ENCODE measurements at regions not wholly inside any gene's neighbourhood (a gene's known extent, or its start where the extent isn't known, plus 50 kb on each side); places are given as distances from the start of the nearest gene placed in this dataset.

DNA sequence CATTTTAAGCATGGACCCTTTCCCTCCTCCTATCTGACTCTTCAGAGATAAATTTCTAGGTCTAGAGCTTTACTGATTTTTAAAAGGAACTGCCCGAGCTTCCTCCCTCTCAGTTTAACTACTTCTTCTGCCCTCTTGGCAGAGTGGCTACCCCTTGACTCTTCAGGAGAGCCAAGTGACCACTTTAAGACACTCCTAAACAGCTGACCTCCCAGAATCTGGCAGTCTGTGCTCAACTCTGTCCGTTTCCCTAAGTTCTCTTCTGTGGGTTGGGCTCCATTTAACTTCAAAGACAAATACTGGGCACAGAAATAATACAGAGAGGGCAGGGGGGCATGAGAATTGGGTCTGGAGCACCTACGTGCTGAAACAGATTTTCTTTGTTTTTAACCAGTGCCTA lies 196.3 kb upstream of the FOXD3 start:
- no peak overlapping the region for H3K27ac ChIP-seq (ENCODE audit: low read length)
- no peak overlapping the region for H2AFZ ChIP-seq (ENCODE audit: low read depth, low read length)
- no peak overlapping the region for H3K9ac ChIP-seq (ENCODE audit: low read length)
- TF ChIP-seq EP300 (conservative IDR thresholded peaks at IDR 0.05; ENCODE audit: poor library complexity, severe bottlenecking) (no peak), TAF1 (IDR thresholded peaks at IDR 0.05; ENCODE audit: low read depth) (no peak), RAD21 (conservative IDR thresholded peaks at IDR 0.05) (no peak), POLR2AphosphoS5 (IDR thresholded peaks at IDR 0.05) (no peak), SMC3 (conservative IDR thresholded peaks at IDR 0.05; ENCODE audit: poor library complexity) (no peak), EZH2 (IDR thresholded peaks at IDR 0.05; ENCODE audit: borderline replicate concordance, insufficient read depth, low read length, poor library complexity, severe bottlenecking) (no peak), MXI1 (conservative IDR thresholded peaks at IDR 0.05; ENCODE audit: poor library complexity, severe bottlenecking) (no peak)
- TF ChIP-seq, protein P1, sequence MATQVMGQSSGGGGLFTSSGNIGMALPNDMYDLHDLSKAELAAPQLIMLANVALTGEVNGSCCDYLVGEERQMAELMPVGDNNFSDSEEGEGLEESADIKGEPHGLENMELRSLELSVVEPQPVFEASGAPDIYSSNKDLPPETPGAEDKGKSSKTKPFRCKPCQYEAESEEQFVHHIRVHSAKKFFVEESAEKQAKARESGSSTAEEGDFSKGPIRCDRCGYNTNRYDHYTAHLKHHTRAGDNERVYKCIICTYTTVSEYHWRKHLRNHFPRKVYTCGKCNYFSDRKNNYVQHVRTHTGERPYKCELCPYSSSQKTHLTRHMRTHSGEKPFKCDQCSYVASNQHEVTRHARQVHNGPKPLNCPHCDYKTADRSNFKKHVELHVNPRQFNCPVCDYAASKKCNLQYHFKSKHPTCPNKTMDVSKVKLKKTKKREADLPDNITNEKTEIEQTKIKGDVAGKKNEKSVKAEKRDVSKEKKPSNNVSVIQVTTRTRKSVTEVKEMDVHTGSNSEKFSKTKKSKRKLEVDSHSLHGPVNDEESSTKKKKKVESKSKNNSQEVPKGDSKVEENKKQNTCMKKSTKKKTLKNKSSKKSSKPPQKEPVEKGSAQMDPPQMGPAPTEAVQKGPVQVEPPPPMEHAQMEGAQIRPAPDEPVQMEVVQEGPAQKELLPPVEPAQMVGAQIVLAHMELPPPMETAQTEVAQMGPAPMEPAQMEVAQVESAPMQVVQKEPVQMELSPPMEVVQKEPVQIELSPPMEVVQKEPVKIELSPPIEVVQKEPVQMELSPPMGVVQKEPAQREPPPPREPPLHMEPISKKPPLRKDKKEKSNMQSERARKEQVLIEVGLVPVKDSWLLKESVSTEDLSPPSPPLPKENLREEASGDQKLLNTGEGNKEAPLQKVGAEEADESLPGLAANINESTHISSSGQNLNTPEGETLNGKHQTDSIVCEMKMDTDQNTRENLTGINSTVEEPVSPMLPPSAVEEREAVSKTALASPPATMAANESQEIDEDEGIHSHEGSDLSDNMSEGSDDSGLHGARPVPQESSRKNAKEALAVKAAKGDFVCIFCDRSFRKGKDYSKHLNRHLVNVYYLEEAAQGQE (IDR thresholded peaks at IDR 0.05; ENCODE audit: borderline replicate concordance) = no peak
- TF ChIP-seq, protein P2, sequence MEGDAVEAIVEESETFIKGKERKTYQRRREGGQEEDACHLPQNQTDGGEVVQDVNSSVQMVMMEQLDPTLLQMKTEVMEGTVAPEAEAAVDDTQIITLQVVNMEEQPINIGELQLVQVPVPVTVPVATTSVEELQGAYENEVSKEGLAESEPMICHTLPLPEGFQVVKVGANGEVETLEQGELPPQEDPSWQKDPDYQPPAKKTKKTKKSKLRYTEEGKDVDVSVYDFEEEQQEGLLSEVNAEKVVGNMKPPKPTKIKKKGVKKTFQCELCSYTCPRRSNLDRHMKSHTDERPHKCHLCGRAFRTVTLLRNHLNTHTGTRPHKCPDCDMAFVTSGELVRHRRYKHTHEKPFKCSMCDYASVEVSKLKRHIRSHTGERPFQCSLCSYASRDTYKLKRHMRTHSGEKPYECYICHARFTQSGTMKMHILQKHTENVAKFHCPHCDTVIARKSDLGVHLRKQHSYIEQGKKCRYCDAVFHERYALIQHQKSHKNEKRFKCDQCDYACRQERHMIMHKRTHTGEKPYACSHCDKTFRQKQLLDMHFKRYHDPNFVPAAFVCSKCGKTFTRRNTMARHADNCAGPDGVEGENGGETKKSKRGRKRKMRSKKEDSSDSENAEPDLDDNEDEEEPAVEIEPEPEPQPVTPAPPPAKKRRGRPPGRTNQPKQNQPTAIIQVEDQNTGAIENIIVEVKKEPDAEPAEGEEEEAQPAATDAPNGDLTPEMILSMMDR (IDR thresholded peaks at IDR 0.05; ENCODE audit: poor library complexity, severe bottlenecking) = no peak
- H3K4me3 ChIP-seq (ENCODE audit: low read length) = no peak overlapping the region
- no peaks in the 10 kb centered on the region for H4K20me1 ChIP-seq (ENCODE audit: insufficient read depth)
- no peak overlapping the region for H3K4me2 ChIP-seq (ENCODE audit: low read length)
- H3F3A ChIP-seq (ENCODE audit: insufficient read depth, low read length, poor library complexity, severe bottlenecking) = no peaks in the 10 kb centered on the region
- H3K36me3 ChIP-seq (ENCODE audit: insufficient read depth, low read length) = no peaks in the 10 kb centered on the region
- no peaks in the 10 kb centered on the region for H3K79me2 ChIP-seq (replicated peaks; ENCODE audit: insufficient read depth, low read length)
- no peaks in the 10 kb centered on the region for H3K9me3 ChIP-seq (ENCODE audit: low read length)
- no peaks in the 10 kb centered on the region for H3K9me2 ChIP-seq (ENCODE audit: insufficient read depth, low read length)
- no peaks in the 10 kb centered on the region for H3K27me3 ChIP-seq (ENCODE audit: insufficient read depth, low read depth, low read length)

DNA sequence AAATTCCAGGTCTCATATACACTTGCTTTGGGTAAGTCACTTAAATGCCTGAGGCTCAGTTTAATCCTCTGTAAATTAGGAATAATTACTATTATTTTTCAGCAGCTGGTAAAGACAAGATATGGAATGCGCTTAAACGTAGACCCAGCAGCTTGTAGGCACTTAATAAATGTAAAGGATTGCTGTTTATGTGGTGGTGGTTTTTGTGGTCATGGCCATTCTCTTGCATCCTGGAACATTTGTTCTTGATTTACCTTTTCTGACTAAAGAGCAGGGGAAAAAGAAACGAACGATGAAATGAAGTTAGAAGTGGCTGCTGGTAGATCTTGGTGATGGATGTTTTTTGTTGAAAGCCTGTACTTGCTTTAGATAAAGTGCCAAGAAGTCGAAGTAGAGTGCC lies 195.0 kb upstream of the FOXD3 start:
- Histone ChIP-seq H3K79me2 (replicated peaks; ENCODE audit: insufficient read depth, low read length) (no peaks in the 10 kb centered on the region), H3K9me3 (ENCODE audit: low read length) (no peaks in the 10 kb centered on the region), H3K36me3 (ENCODE audit: insufficient read depth, low read length) (no peaks in the 10 kb centered on the region), H3K9me2 (ENCODE audit: insufficient read depth, low read length) (no peaks in the 10 kb centered on the region), H3F3A (ENCODE audit: insufficient read depth, low read length, poor library complexity, severe bottlenecking) (no peaks in the 10 kb centered on the region), H2AFZ (ENCODE audit: low read depth, low read length) (no peak overlapping the region), H3K4me2 (ENCODE audit: low read length) (no peak overlapping the region), H3K4me3 (ENCODE audit: low read length) (no peak overlapping the region), H3K9ac (ENCODE audit: low read length) (no peak overlapping the region), H3K27ac (ENCODE audit: low read length) (no peak overlapping the region), H4K20me1 (ENCODE audit: insufficient read depth) (no peaks in the 10 kb centered on the region), H3K27me3 (ENCODE audit: insufficient read depth, low read depth, low read length) (no peaks in the 10 kb centered on the region)
- TF ChIP-seq EP300 (conservative IDR thresholded peaks at IDR 0.05; ENCODE audit: poor library complexity, severe bottlenecking) (no peak), TAF1 (IDR thresholded peaks at IDR 0.05; ENCODE audit: low read depth) (no peak), EZH2 (IDR thresholded peaks at IDR 0.05; ENCODE audit: borderline replicate concordance, insufficient read depth, low read length, poor library complexity, severe bottlenecking) (no peak)
- TF ChIP-seq, protein P2 (IDR thresholded peaks at IDR 0.05; ENCODE audit: poor library complexity, severe bottlenecking) = no peak
- TF ChIP-seq, protein P1 (IDR thresholded peaks at IDR 0.05; ENCODE audit: borderline replicate concordance) = no peak

All from neural cell (in vitro differentiated cells).